HG02678 (cell line): ENCODE measurements at regions not wholly inside any gene's neighbourhood (a gene's known extent, or its start where the extent isn't known, plus 50 kb on each side); places are given as distances from the start of the nearest gene placed in this dataset.

Source experiments
- ATAC-seq: cut with Tn5 transposase; IDR thresholded peaks from one replicate; pipeline ENCODE4 v1.9.1; 2021; ENCODE audit warnings: mild to moderate bottlenecking, moderate library complexity; ENCODE audit not compliant: unreplicated experiment

GRCh38 chr3:159635047-159635641, 353.5 kb upstream of the IL12A start:
- ATAC-seq, result no peak

GRCh38 chr3:159637883-159638542, 350.6 kb upstream of the IL12A start:
- no peak for ATAC-seq

DNA sequence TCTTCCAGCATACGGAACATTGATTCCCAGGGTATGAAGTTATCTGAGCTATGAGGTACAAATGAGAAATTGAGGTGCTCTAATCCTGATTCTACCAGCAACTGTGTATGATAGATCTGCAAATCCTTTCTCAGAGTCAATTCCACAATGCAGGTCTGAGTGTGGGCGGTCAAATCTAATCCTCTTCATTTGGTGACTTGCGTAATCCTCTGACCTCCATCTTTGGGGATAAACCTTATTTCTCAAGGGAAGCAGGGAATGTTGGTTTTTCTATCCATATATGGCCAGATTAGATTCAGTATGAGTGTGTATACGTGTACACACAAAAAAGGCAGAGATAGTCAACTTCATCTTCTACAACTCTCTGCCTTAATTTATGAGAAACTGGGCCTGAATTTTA, 348.4 kb upstream of the IL12A start:
- ATAC-seq, result no peak

- no peak for ATAC-seq
These were observed 345.2 kb upstream of the IL12A start for GRCh38 chr3:159643406-159643805.

GRCh38 chr3:159645874-159646273, 342.8 kb upstream of the IL12A start:
- no peak for ATAC-seq

GRCh38 chr3:159649951-159650350, 338.7 kb upstream of the IL12A start:
- no peak for ATAC-seq

GRCh38 chr3:159650726-159651125, 337.9 kb upstream of the IL12A start:
- ATAC-seq, result no peak

GRCh38 chr3:159652452-159652851, 336.2 kb upstream of the IL12A start:
- ATAC-seq, result no peak

DNA sequence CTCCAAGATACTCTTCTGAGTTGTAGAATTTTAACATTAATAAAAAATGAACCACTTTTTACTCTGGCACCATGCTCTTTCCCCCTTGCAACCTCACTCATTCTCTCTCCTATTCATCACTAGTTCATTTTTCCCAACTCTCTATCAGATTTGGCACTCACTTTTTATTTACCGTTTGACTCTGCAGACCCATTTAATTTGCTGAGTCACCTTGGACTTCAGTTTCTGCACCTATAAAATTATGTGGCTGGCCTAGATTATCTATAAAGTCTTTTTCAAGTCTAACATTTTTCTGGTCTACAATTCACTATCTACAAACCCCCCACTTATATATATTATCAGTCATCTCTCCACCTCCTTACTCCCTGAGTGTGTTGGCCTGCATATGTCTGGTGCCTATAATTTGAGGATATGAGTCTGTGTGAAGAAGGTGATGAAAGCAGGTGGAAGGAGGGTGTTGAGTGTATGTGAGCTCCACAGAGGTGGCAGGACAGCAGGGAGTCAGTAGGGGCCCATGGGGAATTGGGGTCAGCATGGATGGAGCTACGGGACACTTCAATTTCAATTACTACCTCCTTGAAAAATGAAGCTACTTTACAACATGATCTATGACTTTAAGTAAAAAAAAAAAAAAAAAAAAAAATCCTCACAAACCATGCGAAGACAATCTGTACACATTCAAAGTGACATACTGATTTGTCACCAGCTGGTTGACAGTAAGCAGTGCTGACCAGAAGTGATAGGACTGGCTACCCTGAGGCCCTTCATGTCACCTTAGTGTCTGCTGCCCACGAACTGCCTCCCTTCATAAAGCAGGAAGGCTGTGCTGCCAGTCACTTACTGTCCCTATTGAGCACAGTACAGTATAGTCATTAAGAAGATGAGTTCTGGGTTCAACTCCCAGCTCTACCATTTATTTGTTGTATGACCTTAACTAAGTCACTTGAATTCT, 334.2 kb upstream of the IL12A start:
- no peak for ATAC-seq

- no peak for ATAC-seq
These were observed 333.4 kb upstream of the IL12A start for GRCh38 chr3:159655202-159655601.

- ATAC-seq, result no peak
These were observed 331.5 kb upstream of the IL12A start for GRCh38 chr3:159657176-159657575.

- ATAC-seq, result no peak
These were observed 331.0 kb upstream of the IL12A start for GRCh38 chr3:159657629-159658028.

DNA sequence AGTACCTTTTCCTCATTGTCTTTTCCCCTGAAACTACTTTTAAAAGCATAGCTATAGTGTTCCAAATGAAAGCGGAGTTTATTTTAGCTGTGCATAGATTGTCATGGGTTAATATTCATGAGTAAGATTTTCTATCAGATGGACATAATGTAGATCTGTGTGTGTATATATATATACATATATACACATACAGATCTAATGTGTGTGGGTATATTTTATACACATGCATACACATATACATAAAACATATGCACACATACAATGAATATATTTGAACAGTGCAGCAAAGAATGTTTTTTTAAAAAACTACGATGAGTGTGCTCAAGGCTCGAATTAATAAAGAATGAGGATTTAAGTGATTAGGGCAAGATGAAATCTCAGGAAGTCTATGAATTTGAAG, 328.3 kb upstream of the IL12A start:
- ATAC-seq, result no peak

GRCh38 chr3:159660901-159661300, 327.7 kb upstream of the IL12A start:
- no peak for ATAC-seq

DNA sequence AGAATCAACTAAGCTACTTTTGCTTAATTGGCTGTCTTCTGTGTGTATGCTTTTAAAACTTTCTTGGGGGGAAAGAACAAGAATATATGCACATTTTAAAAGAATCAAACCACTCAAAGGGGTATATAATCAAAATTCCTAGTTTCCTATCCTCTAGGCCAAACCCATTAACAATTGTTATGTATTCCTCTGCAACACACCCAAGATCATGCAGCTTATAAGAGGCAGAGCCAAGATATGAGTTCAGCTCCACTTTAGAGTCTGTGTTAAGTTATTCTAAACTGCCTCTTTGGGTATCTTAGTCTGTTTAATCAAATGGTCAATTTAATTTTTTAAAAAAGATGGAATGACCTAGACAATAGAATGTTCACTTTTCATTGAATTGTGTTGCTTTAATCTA, 326.1 kb upstream of the IL12A start:
- ATAC-seq, result no peak

- ATAC-seq, result no peak
These were observed 324.6 kb upstream of the IL12A start for GRCh38 chr3:159664006-159664405.

GRCh38 chr3:159664653-159665052, 324.0 kb upstream of the IL12A start:
- ATAC-seq, result no peak

DNA sequence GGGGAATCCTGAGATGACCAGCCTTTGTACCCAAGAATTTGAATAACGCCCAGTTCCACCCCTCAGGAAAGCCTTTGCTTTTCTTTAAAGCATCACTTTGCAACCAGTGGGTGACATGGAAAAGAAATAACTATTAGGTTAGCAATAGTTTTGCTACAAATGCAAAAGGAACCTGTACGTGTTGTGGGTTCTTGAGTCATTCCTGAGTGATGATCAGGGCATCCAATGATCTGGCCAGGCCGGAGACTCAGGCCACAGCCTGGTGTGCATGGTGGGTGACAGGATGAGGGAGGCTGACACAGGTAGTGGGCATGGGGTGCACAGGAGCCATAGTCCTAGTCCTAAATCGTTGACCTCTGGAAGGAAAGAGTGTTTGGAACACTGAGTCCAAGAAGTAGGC, 321.4 kb upstream of the IL12A start:
- ATAC-seq, result no peak

- no peak for ATAC-seq
These were observed 320.2 kb upstream of the IL12A start for GRCh38 chr3:159668461-159668860.

GRCh38 chr3:159668990-159669476, 319.6 kb upstream of the IL12A start:
- ATAC-seq, result no peak

DNA sequence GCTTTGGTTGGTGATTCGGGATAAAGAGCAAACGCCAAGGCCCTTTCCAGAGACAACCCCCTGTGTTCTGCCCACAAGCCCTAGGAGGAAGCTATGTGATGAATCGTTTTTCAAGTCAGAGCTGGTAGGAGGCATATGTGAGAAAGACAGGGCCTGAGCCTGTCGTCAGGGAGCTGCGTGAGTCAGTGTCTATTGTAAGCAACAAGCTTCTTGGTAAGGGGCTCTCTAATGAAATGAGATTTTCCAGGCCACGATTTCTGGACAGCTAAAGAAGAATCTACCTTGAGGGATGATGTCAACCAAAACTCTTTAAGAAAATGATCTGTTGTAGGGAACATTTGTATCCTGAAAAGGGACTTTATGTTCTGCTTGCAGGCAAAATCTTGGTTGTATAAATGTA, 318.9 kb upstream of the IL12A start:
- ATAC-seq, result no peak
